OCI-LY1 (cell line): ENCODE measurements at regions not wholly inside any gene's neighbourhood (a gene's known extent, or its start where the extent isn't known, plus 50 kb on each side); places are given as distances from the start of the nearest gene placed in this dataset.

ENCODE experiments used
- H2AFZ ChIP-seq: fragments of 200-600 bp; sonication (generic), shearing (Covaris generic); 2 replicates; pipeline ENCODE4 v1.6.0; 2014; ENCODE audit warnings: antibody characterized with exemption, mild to moderate bottlenecking, low read length
- H3F3A ChIP-seq: fragments of 200-600 bp; sonication (generic), shearing (Covaris generic); 2 replicates; pipeline ENCODE4 v1.6.0; 2014; ENCODE audit warnings: mild to moderate bottlenecking, antibody characterized with exemption, low read length, moderate library complexity; ENCODE audit not compliant: insufficient read depth
- H3K27ac ChIP-seq: fragments of 200-600 bp; sonication (generic); 2 replicates; pipeline ENCODE4 v1.5.1; 2014; ENCODE audit warnings: low read length, mixed run types, mild to moderate bottlenecking, low read depth; ENCODE audit not compliant: poor library complexity, severe bottlenecking
- H3K27me3 ChIP-seq: fragments of 200-600 bp; sonication (generic); 2 replicates; pipeline ENCODE4 v1.6.0; 2014; ENCODE audit warnings: antibody characterized with exemption, mild to moderate bottlenecking, low read length, moderate library complexity; ENCODE audit not compliant: insufficient read depth
- H3K36me3 ChIP-seq: fragments of 200-600 bp; sonication (generic); 2 replicates; pipeline ENCODE4 v1.6.1; 2014; ENCODE audit warnings: mild to moderate bottlenecking, antibody characterized with exemption, low read length, moderate library complexity, mixed read lengths; ENCODE audit not compliant: insufficient read depth
- H3K4me1 ChIP-seq: fragments of 200-600 bp; sonication (generic); 2 replicates; pipeline ENCODE4 v1.5.1; 2014; ENCODE audit warnings: mild to moderate bottlenecking, low read length, moderate library complexity; ENCODE audit not compliant: insufficient read depth, severe bottlenecking
- H3K4me2 ChIP-seq: fragments of 200-600 bp; sonication (generic), shearing (Covaris generic); 2 replicates; pipeline ENCODE4 v1.6.1; 2014; ENCODE audit warnings: low read length
- H3K4me3 ChIP-seq: fragments of 200-600 bp; sonication (generic); 2 replicates; pipeline ENCODE4 v1.5.1; 2014; ENCODE audit warnings: low read length, low read depth, mild to moderate bottlenecking, mixed read lengths; ENCODE audit not compliant: poor library complexity, severe bottlenecking
- H3K79me2 ChIP-seq: fragments of 200-600 bp; shearing (Covaris generic); 2 replicates; pipeline ENCODE4 v1.6.1; 2016; ENCODE audit warnings: mixed run types, low read length, mixed read lengths; ENCODE audit not compliant: insufficient read depth
- H3K9ac ChIP-seq: fragments of 200-600 bp; sonication (generic), shearing (Covaris generic); 2 replicates; pipeline ENCODE4 v1.6.1; 2014; ENCODE audit warnings: mild to moderate bottlenecking, low read length, mixed read lengths
- H3K9me2 ChIP-seq: fragments of 200-600 bp; sonication (generic), shearing (Covaris generic); 2 replicates; pipeline ENCODE4 v1.6.1; 2014; ENCODE audit warnings: low read depth, mild to moderate bottlenecking, low read length, mixed read lengths
- H3K9me3 ChIP-seq: fragments of 200-600 bp; shearing (Covaris generic); 2 replicates; pipeline ENCODE4 v1.6.1; 2014; ENCODE audit warnings: low read length, mixed read lengths
- H4K20me1 ChIP-seq: fragments of 200-600 bp; sonication (generic), shearing (Covaris generic); 2 replicates; pipeline ENCODE4 v1.6.0; 2016; ENCODE audit warnings: mild to moderate bottlenecking, low read length; ENCODE audit not compliant: insufficient read depth
- CTCF ChIP-seq: fragments of 200-600 bp; sonication (generic), shearing (Covaris generic); IDR thresholded peaks from 2 replicates; pipeline ENCODE4 v1.5.1; 2017; ENCODE audit warnings: mild to moderate bottlenecking, antibody characterized with exemption, low read length, moderate library complexity, mixed read lengths
- EZH2 ChIP-seq: fragments of 200-600 bp; sonication (generic), shearing (Covaris generic); IDR thresholded peaks from 2 replicates; pipeline ENCODE4 v1.8.0; 2017; ENCODE audit warnings: borderline replicate concordance, mixed run types, mild to moderate bottlenecking, antibody characterized with exemption, low read length, moderate library complexity, mixed read lengths

- peak overlapping the region; percentile 91 for H3K4me2 ChIP-seq
- no peak overlapping the region for H2AFZ ChIP-seq
- peaks cover 9% of the 10 kb centered on the region; the same call in 1 of the 2 replicates for H3K36me3 ChIP-seq
- H3K27me3 ChIP-seq: no peaks in the 10 kb centered on the region
- H3K27ac ChIP-seq: peak overlapping the region; percentile 97
- TF ChIP-seq CTCF (no peak), EZH2 (no peak)
- H3K9me2 ChIP-seq: no peaks in the 10 kb centered on the region
- peak overlapping the region; percentile 70 for H3K4me3 ChIP-seq
- H3K9ac ChIP-seq: peak overlapping the region; percentile 88
- peaks cover 100% of the 10 kb centered on the region for H3K4me1 ChIP-seq
- 0 out of 2 replicates have a peak, but pooled peaks cover 3% of the 10 kb centered on the region for H3F3A ChIP-seq
- no peaks in the 10 kb centered on the region for H3K79me2 ChIP-seq
- H4K20me1 ChIP-seq: no peaks in the 10 kb centered on the region
- H3K9me3 ChIP-seq: no peaks in the 10 kb centered on the region
Measured at GRCh38 chr3:187943677-187944389, 198.6 kb upstream of the BCL6 start.

GRCh38 chr3:187944390-187945179 is 199.3 kb upstream of the BCL6 start:
- Histone ChIP-seq H3K9ac (peak overlapping the region; percentile 88), H3K79me2 (no peaks in the 10 kb centered on the region), H2AFZ (no peak overlapping the region), H3K9me3 (no peaks in the 10 kb centered on the region), H3K27ac (peak overlapping the region; percentile 97), H3K4me2 (peak overlapping the region; percentile 91), H3F3A (0 out of 2 replicates have a peak, but pooled peaks cover 3% of the 10 kb centered on the region), H3K27me3 (no peaks in the 10 kb centered on the region), H3K4me1 (peaks cover 100% of the 10 kb centered on the region), H4K20me1 (no peaks in the 10 kb centered on the region), H3K36me3 (peaks cover 9% of the 10 kb centered on the region; the same call in 1 of the 2 replicates), H3K4me3 (peak overlapping the region; percentile 70), H3K9me2 (no peaks in the 10 kb centered on the region)
- TF ChIP-seq CTCF (peak; percentile 10; the same call in 1 of the 2 replicates), EZH2 (no peak)

- no peaks in the 10 kb centered on the region for H4K20me1 ChIP-seq
- TF ChIP-seq EZH2: no peak
- no peak for TF ChIP-seq CTCF
- H2AFZ ChIP-seq: no peak overlapping the region
- H3K4me2 ChIP-seq: peak overlapping the region; percentile 91
- H3K4me3 ChIP-seq: peak overlapping the region; percentile 70
- 0 out of 2 replicates have a peak, but pooled peaks cover 3% of the 10 kb centered on the region for H3F3A ChIP-seq
- peaks cover 9% of the 10 kb centered on the region; the same call in 1 of the 2 replicates for H3K36me3 ChIP-seq
- H3K79me2 ChIP-seq: no peaks in the 10 kb centered on the region
- H3K27ac ChIP-seq: peak overlapping the region; percentile 97
- H3K4me1 ChIP-seq: peaks cover 100% of the 10 kb centered on the region
- H3K9me2 ChIP-seq: no peaks in the 10 kb centered on the region
- H3K27me3 ChIP-seq: no peaks in the 10 kb centered on the region
- no peaks in the 10 kb centered on the region for H3K9me3 ChIP-seq
- peak overlapping the region; percentile 88 for H3K9ac ChIP-seq
Measured at GRCh38 chr3:187945374-187945773, 200.1 kb upstream of the BCL6 start.
